ENCODE measurements at regions not wholly inside any gene's neighbourhood (a gene's known extent, or its start where the extent isn't known, plus 50 kb on each side); places are given as distances from the start of the nearest gene placed in this dataset.
"Not testable (repeated sequence)": the region's sequence is repeated elsewhere in the genome, so short reads cannot be mapped to it uniquely, and the experiment has no call there.

DNA sequence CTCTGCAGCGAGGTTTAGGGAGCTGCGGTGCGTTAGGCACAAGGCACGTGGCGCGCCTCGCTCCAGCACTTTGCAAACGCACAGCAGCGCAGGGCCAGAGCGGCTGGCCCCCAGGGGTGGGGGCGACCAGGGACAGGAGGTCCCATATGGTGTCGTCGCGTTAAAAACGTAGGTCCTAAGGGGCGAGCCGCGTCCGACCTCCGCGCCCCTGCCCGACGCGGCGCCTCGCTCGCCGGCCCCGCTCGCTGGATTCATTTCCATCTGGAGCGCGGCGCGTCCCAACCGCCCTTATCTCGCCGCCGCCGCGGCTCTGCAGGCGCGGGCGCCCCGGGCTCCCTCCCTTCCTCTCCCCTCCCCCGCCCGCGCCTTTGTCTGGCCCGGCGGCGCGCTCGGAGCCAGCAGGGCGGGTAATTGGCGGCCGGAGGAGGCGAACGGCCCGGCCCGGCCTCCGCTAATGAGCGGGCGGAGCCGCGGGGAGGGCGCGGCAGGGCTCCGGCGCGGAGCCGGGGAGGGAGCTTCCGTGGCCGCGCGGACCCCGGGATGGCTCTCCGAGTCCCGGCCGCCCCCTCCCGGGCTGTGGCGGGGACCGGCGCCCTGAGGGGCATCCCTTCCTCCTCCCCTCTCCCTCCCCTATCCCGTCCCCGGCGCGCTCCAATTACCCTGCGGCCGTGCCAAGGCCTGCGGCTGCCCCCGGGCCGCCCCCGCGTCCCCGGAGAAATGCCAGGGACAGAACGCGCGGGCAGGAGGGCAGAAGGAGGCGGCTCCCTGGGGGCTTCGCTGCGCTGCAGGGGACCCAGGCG is 409.0 kb downstream of the BCOR start:
- peak; percentile 30 for DNase-seq

DNA sequence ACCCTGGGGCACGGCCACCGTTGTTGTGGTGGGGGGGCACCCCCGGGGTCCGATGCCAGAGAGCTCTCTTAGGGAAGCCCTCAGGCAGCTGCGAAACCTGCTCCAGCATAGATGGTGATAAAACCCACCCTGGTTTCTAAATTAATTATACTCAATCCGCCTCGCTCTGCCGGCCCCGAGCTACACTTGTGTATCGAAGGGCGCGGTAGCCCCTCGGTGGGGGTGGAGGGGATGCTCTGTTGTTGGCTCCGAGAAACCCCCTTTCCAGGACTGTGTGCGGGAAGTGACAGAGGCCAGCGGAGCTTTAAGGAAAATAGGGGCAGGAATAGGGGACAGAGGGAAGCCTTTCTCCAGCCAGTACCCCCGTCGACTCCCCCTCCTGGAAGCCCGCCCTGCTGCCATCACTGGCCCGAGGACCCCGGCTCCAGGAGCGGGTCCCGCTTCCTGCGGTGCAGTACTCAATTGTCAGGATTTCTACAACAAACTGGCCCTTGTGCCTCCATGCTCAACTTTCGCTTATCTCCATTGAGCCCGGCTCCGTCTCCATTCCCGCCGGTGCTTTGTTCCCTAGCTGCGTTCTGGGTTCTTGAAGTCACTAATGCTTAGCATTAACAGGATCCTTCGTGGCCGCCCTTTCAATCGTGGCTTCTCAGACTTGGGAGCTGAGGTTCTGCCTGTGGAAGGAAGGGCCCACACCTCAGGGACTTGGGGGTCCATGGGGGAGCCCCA is 408.2 kb downstream of the BCOR start:
- no peak for DNase-seq

DNA sequence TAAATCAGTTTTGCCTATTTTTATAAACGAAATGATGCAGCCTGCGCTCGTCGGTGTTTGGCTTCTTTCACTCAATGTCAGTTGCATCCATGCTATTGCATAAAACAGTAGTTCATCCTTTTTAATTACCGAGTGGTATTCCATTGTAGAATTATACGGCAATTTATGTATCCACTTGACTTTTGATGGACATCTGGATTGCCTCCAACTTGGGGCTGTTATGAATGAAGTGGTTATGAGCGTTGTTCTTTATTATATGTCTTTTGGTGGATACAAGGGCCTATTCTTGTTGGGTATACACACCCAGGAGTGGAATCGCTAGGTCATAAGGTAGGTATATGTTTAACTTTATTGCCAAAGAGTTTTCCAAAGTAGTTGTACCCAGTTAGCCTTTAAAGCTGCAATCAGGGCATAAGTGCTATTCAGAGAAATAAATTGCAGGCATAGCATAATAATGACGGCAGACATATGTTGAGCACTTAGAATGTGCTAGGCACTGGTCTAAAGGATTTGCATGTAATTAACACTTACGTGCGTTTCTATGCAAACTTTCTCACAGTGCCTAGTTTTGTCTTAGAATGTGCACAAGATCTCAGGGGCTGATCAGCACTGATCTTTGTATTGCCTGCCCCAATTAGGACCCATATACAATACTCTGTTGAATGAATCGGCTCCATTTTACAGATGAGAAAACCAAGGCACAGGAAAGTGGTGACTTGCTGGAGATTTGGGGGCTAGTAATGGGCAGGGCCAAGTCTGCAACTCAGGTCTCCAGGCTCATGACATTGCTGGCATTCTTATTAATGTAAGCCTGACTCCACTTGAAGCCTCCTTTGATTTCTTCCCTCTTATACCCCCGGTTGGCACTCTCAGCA is 407.0 kb downstream of the BCOR start:
- no peak for DNase-seq

DNA sequence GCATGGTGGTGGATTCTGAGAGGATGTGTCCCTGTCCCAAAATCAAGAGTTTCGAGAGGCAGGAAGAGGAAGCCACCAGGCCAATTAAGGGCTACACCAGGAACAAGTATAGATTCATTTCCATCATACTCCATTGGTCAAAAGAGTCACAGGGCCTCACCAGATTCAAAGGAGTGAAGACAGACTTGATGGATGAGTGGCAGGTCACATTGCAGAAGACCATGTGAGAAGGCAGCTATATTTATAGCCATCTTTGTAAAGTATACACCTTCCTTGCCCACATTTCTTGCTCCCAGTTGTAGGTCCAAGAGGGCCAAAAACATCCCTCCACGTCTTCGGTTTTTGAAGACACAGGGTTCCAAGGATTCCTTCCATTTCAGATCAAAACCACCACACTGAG is 406.0 kb downstream of the BCOR start:
- DNase-seq = no peak

DNA sequence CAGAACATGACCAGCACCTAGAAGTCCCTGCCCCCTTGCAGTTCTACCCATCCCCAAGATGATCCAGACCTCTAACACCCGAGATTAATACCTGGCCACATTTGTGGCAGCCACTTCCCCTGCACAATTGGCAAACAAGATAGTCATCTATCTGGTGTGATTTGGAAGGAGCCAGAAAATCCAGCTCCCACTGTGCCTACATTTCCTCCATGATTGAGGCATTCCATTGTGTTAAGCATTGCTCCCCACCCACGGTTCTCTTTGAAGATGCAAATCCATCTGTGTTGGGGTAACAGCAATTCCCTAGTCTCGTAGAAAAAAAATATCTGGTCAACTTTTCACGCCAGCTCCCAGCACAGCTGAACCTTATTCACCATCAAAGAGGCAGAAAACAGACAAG is 405.0 kb downstream of the BCOR start:
- no peak for DNase-seq

DNA sequence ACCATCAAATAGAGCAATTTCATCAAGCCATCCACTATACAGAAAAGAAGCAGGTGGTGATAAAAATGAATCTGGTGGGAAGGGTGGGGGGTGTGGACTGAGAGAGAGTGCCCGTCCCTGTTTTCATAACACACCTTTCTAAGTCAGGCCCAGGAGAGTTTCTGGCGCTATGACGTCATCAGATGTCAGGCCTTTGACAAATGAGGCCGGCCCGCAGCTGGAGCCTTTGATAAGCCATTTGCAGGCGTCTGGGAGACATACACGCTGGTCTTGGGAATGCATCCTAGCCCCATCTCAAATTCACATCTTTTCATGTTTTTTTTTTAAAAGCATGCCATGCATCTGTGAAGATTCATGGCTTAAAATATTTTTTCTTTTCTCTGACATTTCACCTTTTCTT is 404.5 kb downstream of the BCOR start:
- no peak for DNase-seq

DNA sequence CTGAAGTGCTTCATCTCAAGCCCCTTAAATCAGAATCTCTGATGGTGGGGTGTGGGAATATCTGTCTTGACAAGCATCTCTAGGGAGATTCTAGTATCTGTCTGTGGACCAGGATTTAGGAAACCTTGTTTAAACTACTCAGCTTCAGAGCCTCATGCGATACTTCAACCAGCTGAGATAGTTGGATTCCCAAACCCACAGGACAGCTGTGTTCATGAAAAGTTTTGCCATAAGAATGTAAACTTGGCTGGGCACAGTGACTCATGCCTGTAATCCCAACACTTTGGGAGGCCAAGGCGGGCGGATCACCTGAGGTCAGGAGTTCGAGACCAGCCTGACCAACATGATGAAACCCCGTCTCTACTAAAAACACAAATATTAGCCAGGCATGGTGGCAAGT is 395.1 kb downstream of the BCOR start:
- DNase-seq = not testable (repeated sequence)

DNA sequence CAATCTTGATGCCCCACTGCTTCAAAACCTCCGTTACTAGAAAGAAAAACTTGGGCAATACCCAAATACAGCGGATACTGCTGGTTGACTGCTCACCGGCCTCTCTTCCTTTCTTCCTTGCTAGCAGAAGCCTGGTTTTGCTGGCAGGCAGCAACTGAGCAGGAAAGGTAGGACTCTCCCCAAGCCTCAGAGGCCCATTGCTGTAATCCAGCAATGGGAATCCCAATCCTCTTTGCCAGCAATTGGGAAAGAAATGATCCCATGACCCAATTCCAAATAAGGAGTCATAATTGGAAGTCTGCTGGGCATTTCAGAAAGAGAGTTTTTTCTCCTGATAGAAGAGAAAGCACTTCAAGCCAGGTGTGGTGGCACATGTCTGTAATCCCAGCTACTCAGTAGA is 394.5 kb downstream of the BCOR start:
- no peak for DNase-seq

DNA sequence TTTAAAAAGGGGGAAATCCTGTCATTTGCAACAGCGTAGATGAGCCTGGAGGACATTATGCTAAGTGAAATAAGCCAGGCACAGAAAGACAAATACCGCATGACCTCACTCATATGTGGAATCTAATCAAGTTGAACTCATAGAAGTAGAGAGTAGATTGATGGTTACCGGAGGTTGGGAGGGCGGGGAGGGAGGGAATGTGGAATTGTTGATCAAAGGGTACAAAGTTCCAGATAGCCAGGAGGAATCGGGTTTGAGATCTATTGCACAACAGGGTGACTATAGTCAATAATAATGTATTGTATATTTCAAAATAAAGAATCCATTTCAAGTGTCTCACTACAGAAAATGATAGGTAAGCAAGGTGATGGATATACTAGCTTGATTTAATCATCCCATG is 393.2 kb downstream of the BCOR start:
- no peak for DNase-seq

DNA sequence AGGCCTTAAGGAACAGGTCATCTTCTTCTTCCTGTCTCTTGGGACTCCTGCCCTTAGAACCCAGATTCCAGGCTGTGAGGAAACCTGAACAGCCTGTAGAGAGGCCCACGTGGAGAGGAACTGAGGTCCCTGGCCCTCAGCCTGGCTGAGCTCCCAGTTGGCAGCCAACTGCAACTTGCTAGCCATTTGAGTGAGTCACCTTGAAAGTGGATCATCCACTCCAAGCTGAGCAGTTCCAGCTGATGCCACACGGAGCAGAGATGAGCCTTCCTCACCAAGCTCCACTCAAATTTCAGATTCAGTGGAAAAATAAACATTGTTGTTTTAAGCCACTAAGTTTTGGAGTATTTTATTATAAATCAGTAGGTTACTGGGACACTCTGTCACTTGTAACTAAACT is 392.5 kb downstream of the BCOR start:
- DNase-seq = no peak

DNA sequence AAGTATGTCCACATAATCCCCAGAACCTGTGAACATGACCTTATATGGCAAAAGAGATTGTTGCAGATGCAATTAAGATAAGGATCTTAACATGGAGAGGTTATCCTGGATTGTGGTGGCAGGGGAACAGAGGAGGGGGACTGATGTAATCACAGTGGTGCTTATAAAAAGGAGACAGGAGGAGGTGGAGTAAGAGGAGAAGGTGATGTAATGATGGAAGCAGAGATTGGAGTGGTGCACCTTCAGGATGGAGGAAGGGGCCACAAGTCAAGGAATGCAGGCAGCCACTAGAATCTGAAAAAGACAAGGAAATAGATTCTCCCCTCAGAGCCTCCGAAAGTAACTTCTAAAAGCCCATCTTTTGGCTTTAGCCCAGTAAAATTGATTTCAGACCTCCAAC is 388.4 kb downstream of the BCOR start:
- DNase-seq = no peak

DNA sequence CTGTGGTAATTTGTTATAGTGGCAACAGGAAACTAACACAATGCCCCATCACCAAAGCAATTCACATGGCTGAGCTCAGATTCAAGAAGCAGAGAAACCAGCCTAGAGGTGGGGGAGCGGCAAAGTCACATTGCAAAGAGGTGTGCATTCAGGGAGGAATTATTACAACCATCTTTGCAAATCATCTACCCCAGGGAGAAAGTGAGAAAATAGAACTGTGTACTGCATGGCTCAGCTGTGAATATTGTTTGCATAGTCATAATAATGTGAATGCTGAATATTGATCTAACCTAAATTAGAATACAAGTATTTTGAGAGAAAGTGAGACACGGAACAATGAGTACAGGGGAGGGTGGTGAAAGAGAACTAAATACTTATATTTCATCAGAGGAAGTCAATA is 387.9 kb downstream of the BCOR start:
- DNase-seq = no peak

DNA sequence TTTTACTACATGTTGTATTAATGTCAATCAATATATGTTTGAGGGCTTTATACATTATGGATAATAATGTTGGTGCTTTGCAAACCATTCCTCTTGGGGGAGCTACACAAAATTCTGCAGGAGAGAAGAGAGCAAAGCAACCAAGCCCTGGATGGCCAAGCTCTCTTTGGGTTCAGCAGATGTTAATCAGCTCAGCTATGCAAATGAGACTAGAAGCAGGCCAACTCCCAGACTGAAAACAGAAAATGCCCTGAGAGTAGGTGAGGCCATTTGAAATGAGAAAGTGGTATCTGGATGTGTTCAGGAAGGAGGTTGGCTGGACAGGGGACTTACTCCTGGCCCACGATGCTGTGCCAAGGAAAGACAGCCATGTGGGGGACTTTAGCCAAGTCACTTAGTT is 387.0 kb downstream of the BCOR start:
- no peak for DNase-seq

DNA sequence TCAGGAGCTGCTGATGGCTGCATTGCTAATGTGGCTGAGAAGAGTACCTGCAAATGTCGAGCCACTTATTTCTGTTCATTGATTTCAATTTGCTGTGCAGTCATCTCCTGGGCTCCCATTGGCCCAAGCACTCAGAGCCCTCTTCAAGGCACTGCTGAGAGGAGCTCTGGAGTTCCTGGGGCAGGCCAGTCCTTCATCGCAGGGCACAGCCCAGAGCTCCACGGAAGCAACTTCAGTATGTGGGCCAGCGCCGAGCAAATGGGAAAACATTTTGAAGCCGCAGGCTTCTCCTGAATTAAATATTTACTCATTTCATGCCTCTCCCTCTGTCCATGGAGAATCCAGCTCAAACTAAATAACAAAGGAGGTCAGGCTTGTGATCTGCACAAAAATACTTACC is 383.3 kb downstream of the BCOR start:
- no peak for DNase-seq

DNA sequence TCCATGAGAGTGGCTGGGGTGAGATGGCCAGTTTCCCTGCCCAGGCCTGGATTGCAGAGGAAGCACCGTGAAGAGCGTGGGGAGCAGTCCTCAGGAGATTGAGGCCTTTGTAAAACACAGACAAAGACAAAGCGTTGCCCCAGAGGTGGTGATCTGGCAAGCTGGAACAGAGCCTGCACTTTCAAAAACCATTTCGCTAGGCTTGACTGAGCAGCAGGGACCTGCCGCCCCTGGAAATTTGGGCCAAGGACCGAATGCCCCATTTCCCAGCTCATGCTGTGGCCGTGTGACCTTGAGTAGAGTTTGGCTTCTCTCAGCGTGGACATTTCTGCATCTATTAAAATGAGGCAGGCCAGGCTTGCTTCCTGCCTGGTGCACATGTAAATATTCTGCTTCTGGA is 381.4 kb downstream of the BCOR start:
- no peak for DNase-seq

DNA sequence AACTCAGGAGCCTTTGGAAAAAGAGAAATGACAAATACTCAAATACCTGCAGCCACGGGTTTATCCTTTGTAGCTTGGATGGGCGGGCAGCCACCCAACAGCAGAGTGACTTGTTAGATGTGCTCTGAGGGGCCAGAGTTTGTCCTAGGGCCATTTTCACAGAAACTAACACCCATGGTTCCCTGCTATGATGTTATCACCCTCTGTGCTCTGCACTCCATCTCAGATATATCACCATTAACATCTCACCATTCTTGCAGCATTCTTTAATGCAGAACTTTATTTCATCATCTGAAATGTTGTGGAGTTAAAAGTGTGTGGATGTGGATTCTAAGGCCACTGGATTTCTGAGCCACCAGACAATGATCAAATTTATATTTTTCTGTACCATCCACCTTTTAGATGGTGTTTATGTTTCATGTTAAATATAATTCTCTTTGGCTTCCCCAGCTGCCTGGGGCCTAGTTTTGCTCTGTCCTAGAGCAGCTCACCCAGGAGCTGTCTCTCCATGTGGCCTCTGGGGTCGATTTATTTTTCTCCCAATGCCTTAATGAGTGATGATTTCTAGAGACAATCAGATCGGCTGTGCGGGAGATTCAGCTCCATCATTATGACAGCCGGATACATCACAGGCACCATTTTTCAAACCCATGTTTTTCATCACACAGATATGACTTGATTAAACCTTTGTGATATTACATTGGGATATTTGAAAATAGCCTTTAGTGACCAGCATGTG is 380.8 kb downstream of the BCOR start:
- DNase-seq = no peak

DNA sequence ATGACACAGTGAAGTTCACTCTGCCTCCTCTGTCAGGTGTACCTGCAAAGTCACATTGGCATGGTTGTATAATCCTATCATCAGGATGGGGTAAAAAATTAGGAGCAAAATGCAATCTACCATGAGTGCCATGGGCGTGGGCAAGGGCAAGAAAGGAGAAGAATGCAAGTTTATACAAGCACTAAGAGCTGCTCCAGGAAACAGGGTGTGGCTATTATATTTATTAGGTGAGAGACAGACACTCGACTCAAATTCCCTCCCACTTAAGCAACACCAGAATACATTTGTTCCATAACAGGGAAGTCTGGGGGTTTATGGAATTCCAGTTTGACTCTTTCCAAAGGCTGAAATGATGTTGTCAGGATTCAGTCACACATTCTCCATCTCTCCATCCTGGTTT is 378.8 kb downstream of the BCOR start:
- DNase-seq = no peak

DNA sequence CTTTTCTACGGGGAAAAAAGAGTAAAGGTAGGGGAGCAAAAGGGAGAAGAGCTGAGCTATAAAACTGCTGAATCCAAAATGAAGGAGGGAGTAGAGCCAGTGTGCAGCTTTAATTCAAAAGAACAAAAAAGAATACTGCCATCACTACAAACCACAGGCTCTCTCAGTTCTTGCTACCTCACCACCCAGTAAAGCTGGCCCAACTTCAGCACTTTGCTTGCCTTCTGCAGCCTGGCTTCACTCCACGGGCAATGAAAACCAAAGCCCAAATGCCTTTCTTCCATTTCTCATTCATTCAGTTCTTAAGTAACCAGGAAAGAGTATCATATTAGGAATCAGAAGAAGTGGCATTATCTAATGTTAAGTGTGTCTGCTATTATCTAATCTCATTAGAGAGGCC is 376.8 kb downstream of the BCOR start:
- no peak for DNase-seq

DNA sequence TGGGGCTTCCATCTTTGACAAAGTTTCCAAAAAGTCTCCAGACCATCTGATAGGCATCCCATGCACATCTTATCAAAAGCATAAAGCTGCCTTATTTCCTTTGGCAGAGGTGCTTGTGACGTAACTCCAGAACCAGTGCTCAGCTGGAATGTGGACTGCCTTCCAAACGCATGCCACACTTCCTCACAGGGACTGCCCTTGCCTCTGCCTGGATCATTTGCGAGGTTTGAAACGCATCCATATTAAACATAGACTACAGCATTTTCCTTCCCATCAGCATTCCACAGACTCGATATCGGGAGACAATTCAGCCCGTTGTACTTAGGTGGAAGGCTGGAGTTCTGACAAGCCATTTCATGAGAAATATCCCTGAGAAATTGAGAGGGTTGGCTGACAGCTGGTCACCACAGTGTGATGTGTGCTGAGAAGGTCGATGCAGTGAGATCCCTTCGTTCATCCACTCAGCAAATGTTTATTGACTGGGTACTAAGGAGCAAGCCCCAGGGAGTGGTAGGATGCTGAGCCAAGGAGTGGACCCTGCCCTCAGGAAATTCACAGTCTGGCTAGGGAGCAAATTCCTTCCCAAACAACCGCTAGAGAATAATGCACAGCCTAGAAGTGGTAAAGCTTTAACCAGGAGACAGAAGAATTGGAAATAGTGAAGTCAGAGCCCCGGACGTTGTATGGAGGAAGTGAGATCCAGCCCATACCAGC is 376.0 kb downstream of the BCOR start:
- DNase-seq = no peak

DNA sequence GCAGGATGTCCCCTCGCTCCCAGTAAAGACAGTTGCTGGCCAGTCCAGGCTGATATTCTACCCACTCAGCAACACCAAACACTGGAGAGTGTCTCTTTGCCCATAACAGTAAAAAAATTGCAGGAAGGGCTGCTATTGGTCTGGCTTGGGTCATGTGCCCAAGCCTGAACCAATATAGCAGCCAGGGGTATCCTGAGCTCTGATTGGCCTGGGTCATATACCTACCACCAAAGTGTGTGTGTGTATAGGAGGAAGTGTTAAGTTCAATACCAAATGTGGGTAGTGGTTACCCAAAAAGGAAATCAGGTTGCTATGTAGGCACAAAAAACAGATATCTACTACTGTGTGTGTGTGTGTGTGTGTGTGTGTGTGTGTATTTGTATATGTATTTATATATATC is 373.2 kb downstream of the BCOR start:
- no peak for DNase-seq

DNA sequence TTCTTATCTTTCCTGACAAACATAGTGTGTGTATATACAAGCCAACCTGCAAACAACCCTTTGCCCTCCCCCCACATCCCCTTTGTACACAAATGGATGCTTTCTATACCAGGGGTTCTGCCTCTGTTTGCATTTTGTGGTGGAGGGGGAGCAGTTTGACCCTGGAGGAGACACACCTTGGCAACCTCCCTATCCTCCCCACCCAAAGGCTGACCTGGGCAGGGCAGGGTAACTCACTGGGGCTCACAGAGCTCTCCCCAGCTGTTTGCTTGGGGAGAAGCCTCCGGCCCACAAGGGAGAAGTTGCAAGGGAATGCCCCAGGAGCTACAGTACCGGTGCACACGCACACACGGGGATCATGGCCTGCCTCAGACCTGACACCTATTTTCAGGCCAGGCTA is 372.6 kb downstream of the BCOR start:
- DNase-seq = no peak

DNA sequence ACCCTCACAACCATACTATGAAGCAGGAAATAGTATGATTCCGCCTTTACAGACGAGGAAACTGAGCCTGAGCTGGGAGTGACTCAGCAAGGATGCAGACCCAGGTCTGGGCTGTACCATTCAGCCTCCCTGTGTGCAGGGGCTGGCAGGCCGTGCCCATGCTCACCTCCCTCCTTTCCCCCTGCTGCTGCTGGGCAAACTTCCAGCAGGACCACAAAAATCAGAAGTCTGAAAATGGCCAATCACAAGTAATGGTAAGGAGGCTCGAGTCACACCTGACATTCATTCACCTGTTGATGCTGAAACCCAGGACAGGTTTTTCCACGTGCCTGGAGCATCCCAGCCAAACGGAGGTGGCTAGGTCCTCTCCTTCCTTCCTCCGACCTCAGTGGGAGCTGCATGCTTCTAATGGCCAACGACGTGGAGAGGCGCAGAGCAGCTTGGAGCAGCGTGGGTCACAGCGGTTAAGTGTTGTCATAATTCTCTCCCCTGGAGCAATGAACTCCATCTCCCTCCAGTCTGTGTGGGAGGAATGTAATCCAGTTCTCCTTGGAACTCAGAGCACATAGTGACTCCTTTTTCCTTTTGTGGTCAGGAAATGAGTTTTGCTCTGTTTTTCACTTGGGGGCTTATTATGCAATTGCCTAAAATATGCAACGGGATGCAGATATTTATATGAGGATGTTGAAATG is 371.7 kb downstream of the BCOR start:
- DNase-seq = no peak
